ENCODE measurements at regions not wholly inside any gene's neighbourhood (a gene's known extent, or its start where the extent isn't known, plus 50 kb on each side); places are given as distances from the start of the nearest gene placed in this dataset.

GRCh38 chr4:189221691-189222090, 719.0 kb upstream of the FRG1 start:
- TF ChIP-seq POLR2A (IDR thresholded peaks at IDR 0.05) = no peak
- TF ChIP-seq CTCF (IDR thresholded peaks at IDR 0.05) = no peak
- TF ChIP-seq POLR2AphosphoS5 (IDR thresholded peaks at IDR 0.05) = no peak
